Endothelial cell of umbilical vein (primary cell): ENCODE measurements at regions not wholly inside any gene's neighbourhood (a gene's known extent, or its start where the extent isn't known, plus 50 kb on each side); places are given as distances from the start of the nearest gene placed in this dataset.

Experiments used
- BruUV-seq: library from RNA; stranded (reverse); fragments of 400-500 nt; replicated peaks from 2 replicates; lab custom pipeline; 2021; lab: Mats Ljungman, UMichigan
- CTCF ChIA-PET: fragments of 300-600, 350-600 bp; sonication (Branson Sonifier 250); formaldehyde crosslinking; loops from one replicate; lab custom pipeline; 2021; ENCODE audit warnings: antibody characterized with exemption, inconsistent platforms; lab: Charles Lee
- POLR2A ChIA-PET: fragments of 300-600, 350-600 bp; sonication (Branson Sonifier 250); formaldehyde crosslinking; loops from one replicate; lab custom pipeline; 2021; ENCODE audit warnings: antibody characterized with exemption, inconsistent platforms; lab: Charles Lee
- DNase-seq: peaks from one replicate; pipeline ENCODE4 v3.0.0-alpha.2; 2011; ENCODE audit warnings: low read depth, low spot score
- FAIRE-seq: peaks from 2 replicates; lab custom pipeline; 2011; peaks lifted over from hg19 to GRCh38; lab: Jason Lieb, UNC
- H2AFZ ChIP-seq: 2 replicates; pipeline ENCODE4 v1.6.0; 2012; ENCODE audit warnings: low read depth, low read length, control low read depth, inconsistent platforms
- H3K27ac ChIP-seq: 2 replicates; pipeline ENCODE4 v1.5.1; 2011; ENCODE audit warnings: low read depth, mild to moderate bottlenecking, control low read depth, low read length, moderate library complexity; ENCODE audit not compliant: insufficient read depth
- H3K27me3 ChIP-seq, 2 experiments: 2 replicates each; pipeline versions ENCODE4 v1.6.0 to v1.6.1; 2011; ENCODE audit warnings: low read length in 2 of 2, mixed read lengths in 1 of 2; ENCODE audit not compliant: control insufficient read depth in 2 of 2, insufficient read depth in 2 of 2
- H3K36me3 ChIP-seq, 2 experiments: 2 replicates in 1 of 2; 3 replicates in 1 of 2; pipeline ENCODE4 v1.5.1; 2011; ENCODE audit warnings: low read length in 2 of 2, mild to moderate bottlenecking in 1 of 2, moderate library complexity in 1 of 2; ENCODE audit not compliant: control insufficient read depth in 2 of 2, insufficient read depth in 2 of 2; ENCODE audit errors: extremely low read depth in 1 of 2
- H3K4me1 ChIP-seq: 3 replicates; pipeline ENCODE4 v1.5.1; 2011; ENCODE audit warnings: mild to moderate bottlenecking, low read length; ENCODE audit not compliant: control insufficient read depth, insufficient read depth; ENCODE audit errors: extremely low read depth
- H3K4me2 ChIP-seq: 2 replicates; pipeline ENCODE4 v1.6.1; 2011; ENCODE audit warnings: low read length, control low read depth, mixed read lengths; ENCODE audit not compliant: insufficient read depth
- H3K4me3 ChIP-seq, 3 experiments: fragments of 200-600 bp in 1 of 3; sonication (generic), shearing (Covaris generic) in 1 of 3; replicated peaks in 1 of 3; 2 replicates each; pipeline ENCODE4 v1.5.1; 2011 to 2016; ENCODE audit warnings: control low read depth in 3 of 3, low read length in 3 of 3, mild to moderate bottlenecking in 2 of 3, inconsistent platforms in 1 of 3, low read depth in 1 of 3, moderate library complexity in 1 of 3; ENCODE audit not compliant: insufficient read depth in 1 of 3
- H3K79me2 ChIP-seq: 2 replicates; pipeline ENCODE4 v1.6.0; 2012; ENCODE audit warnings: low read length, inconsistent platforms; ENCODE audit not compliant: control insufficient read depth, insufficient read depth
- H3K9ac ChIP-seq: replicated peaks from 2 replicates; pipeline ENCODE3; 2011; ENCODE audit warnings: low read length, control low read depth; ENCODE audit not compliant: insufficient read depth; ENCODE audit errors: extremely low read depth
- H3K9me1 ChIP-seq: replicated peaks from 3 replicates; pipeline ENCODE4 v1.6.0; 2011; ENCODE audit warnings: mild to moderate bottlenecking, low read length; ENCODE audit not compliant: control insufficient read depth, insufficient read depth; ENCODE audit errors: extremely low read depth
- H3K9me3 ChIP-seq: replicated peaks from 2 replicates; pipeline ENCODE4 v1.5.1; 2012; ENCODE audit warnings: low read length, inconsistent platforms; ENCODE audit not compliant: control insufficient read depth, insufficient read depth
- H4K20me1 ChIP-seq: replicated peaks from 2 replicates; pipeline ENCODE3; 2011; ENCODE audit warnings: mild to moderate bottlenecking, low read length; ENCODE audit not compliant: control insufficient read depth, insufficient read depth; ENCODE audit errors: extremely low read depth
- EZH2 ChIP-seq: IDR thresholded peaks from 2 replicates; pipeline ENCODE4 v1.6.1; 2012; ENCODE audit warnings: borderline replicate concordance, low read depth, mild to moderate bottlenecking, moderate library complexity, low read length, inconsistent platforms; ENCODE audit not compliant: severe bottlenecking
- FOS ChIP-seq: IDR thresholded peaks from 2 replicates; pipeline ENCODE4 v1.6.1; 2011; ENCODE audit warnings: mild to moderate bottlenecking, low read length, moderate library complexity, borderline replicate concordance; ENCODE audit not compliant: insufficient read depth
- GATA2 ChIP-seq: IDR thresholded peaks from 2 replicates; pipeline ENCODE4 v1.7.0; 2011; ENCODE audit warnings: low read depth, mild to moderate bottlenecking, moderate library complexity, mixed read lengths, low read length; ENCODE audit not compliant: insufficient read length, insufficient read depth
- JUN ChIP-seq: IDR thresholded peaks from 2 replicates; pipeline ENCODE4 v1.6.1; 2011; ENCODE audit warnings: borderline replicate concordance, low read depth; ENCODE audit not compliant: insufficient read length, insufficient read depth
- MYC ChIP-seq: IDR thresholded peaks from one replicate; pipeline ENCODE4 v1.6.1; 2011; ENCODE audit warnings: mild to moderate bottlenecking, low read depth, low read length
- POLR2A ChIP-seq: IDR thresholded peaks from 2 replicates; pipeline ENCODE4 v1.6.1; 2012; ENCODE audit warnings: low read depth, mild to moderate bottlenecking, control low read depth, low read length
- POLR2AphosphoS5 ChIP-seq: IDR thresholded peaks from 2 replicates; pipeline ENCODE4 v1.6.1; 2012; ENCODE audit warnings: low read depth, mild to moderate bottlenecking, control low read depth, low read length, moderate library complexity; ENCODE audit not compliant: insufficient read depth
- dilution Hi-C: fragments of 300-500 bp; cut with MboI; formaldehyde crosslinking; loops from one replicate; pipeline ENCODE4 v1.15.0; 2019; ENCODE audit warnings: low sequenced_read_pairs; ENCODE audit not compliant: extremely low pct_ligation_motif_present
- intact Hi-C: fragments of 100-400 bp; cut with micrococcal nuclease; formaldehyde crosslinking; loops from one replicate; pipeline ENCODE4 v1.10.0; 2022
- TF ChIP-seq, protein P1 (sequence below), 2 donors: IDR thresholded peaks; 1 replicate in 1 of 2; 2 replicates in 1 of 2; pipeline ENCODE4 v1.5.1; 2011; ENCODE audit warnings: low read length in 2 of 2, mild to moderate bottlenecking in 2 of 2, moderate library complexity in 2 of 2, control low read depth in 1 of 2, inconsistent platforms in 1 of 2, low read depth in 1 of 2; ENCODE audit not compliant: insufficient read depth in 1 of 2; ENCODE audit errors: extremely low read depth in 1 of 2
- TF ChIP-seq, protein P2 (sequence below): IDR thresholded peaks from 2 replicates; pipeline ENCODE4 v1.6.1; 2011; ENCODE audit not compliant: insufficient read depth, insufficient read length

DNA sequence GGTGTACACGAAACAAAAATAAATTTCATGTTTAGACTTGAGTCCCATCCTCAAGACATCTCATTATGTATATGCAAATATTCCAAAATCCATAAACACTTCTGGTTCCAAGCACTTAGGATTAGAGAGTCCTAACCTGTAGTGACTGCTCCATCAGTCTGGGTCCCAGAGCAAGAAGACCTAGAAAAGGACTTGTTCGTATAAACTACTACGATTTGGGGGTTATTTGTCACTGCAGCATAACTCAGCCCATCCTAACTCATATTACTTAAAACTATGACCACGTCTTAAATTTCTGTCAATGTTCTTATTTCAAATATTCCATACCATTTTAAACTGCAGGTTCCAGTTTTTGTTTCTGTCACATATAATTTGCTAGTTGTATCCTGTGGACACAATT lies 463.0 kb downstream of the AGTPBP1 start:
- Histone ChIP-seq H4K20me1 (no peaks in the 10 kb centered on the region), H3K36me3 (no peaks in the 10 kb centered on the region), H3K9ac (no peak overlapping the region), H3K4me1 (no peaks in the 10 kb centered on the region), H3K79me2 (no peaks in the 10 kb centered on the region), H3K27me3 (peaks cover 1 to 3% of the 10 kb centered on the region in 2 experiments), H3K4me3 (no peak overlapping the region), H3K27ac (no peak overlapping the region), H2AFZ (no peak overlapping the region), H3K9me1 (no peaks in the 10 kb centered on the region), H3K4me2 (no peak overlapping the region), H3K9me3 (no peaks in the 10 kb centered on the region)
- dilution Hi-C loops = no loop called here
- ChIA-PET POLR2A (no interaction called here), CTCF (no interaction called here)
- BruUV-seq = no TSS peak
- DNase-seq (no peak), FAIRE-seq (no peak)
- TF ChIP-seq POLR2AphosphoS5 (no peak), GATA2 (no peak), FOS (no peak), MYC (no peak), JUN (no peak), EZH2 (no peak), POLR2A (no peak)
- TF ChIP-seq, protein P1, sequence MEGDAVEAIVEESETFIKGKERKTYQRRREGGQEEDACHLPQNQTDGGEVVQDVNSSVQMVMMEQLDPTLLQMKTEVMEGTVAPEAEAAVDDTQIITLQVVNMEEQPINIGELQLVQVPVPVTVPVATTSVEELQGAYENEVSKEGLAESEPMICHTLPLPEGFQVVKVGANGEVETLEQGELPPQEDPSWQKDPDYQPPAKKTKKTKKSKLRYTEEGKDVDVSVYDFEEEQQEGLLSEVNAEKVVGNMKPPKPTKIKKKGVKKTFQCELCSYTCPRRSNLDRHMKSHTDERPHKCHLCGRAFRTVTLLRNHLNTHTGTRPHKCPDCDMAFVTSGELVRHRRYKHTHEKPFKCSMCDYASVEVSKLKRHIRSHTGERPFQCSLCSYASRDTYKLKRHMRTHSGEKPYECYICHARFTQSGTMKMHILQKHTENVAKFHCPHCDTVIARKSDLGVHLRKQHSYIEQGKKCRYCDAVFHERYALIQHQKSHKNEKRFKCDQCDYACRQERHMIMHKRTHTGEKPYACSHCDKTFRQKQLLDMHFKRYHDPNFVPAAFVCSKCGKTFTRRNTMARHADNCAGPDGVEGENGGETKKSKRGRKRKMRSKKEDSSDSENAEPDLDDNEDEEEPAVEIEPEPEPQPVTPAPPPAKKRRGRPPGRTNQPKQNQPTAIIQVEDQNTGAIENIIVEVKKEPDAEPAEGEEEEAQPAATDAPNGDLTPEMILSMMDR (IDR thresholded peaks at IDR 0.05; ENCODE audit: extremely low read depth in 1 of 2, insufficient read depth in 1 of 2, low read depth in 1 of 2, low read length in 2 of 2) = no peak
- TF ChIP-seq, protein P2, sequence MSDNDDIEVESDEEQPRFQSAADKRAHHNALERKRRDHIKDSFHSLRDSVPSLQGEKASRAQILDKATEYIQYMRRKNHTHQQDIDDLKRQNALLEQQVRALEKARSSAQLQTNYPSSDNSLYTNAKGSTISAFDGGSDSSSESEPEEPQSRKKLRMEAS = no peak
- intact Hi-C loops = no loop called here
